ENCODE measurements at regions not wholly inside any gene's neighbourhood (a gene's known extent, or its start where the extent isn't known, plus 50 kb on each side); places are given as distances from the start of the nearest gene placed in this dataset.

DNA sequence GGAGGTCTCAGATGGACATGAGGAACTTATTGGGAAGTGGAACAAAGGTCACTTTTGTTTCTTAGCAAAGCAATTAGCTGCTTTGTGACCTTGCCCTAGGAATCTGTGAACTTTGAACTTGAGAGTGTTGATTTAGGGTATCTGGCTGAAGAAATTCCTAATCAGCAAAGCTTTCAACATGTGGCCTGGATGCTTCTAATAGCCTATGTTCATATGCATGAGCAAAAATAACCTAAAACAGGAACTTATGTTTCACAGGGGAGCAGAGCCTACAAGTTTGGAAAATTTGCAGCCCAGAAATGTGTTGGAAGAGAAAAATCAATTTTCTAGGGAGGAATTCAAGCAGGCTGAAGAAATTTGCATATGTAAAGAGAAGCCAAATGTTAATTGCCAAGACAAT, 405.8 kb upstream of the SALL3 start:
- no peaks in the 10 kb centered on the region for H3K9me3 ChIP-seq
- intact Hi-C loops (cut with DNase I; ENCODE audit: low total_unique reads) = no loop called here
- TF ChIP-seq, protein P1, sequence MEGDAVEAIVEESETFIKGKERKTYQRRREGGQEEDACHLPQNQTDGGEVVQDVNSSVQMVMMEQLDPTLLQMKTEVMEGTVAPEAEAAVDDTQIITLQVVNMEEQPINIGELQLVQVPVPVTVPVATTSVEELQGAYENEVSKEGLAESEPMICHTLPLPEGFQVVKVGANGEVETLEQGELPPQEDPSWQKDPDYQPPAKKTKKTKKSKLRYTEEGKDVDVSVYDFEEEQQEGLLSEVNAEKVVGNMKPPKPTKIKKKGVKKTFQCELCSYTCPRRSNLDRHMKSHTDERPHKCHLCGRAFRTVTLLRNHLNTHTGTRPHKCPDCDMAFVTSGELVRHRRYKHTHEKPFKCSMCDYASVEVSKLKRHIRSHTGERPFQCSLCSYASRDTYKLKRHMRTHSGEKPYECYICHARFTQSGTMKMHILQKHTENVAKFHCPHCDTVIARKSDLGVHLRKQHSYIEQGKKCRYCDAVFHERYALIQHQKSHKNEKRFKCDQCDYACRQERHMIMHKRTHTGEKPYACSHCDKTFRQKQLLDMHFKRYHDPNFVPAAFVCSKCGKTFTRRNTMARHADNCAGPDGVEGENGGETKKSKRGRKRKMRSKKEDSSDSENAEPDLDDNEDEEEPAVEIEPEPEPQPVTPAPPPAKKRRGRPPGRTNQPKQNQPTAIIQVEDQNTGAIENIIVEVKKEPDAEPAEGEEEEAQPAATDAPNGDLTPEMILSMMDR (IDR thresholded peaks at IDR 0.05) = no peak
- no peak for TF ChIP-seq POLR2A (IDR thresholded peaks at IDR 0.05)
- H3K27me3 ChIP-seq = no peaks in the 10 kb centered on the region
- H3K36me3 ChIP-seq (ENCODE audit: low read depth, missing control alignments) = no peaks in the 10 kb centered on the region
- no peak for DNase-seq
- no peak overlapping the region for H3K27ac ChIP-seq
- H3K4me3 ChIP-seq = no peak overlapping the region
- no peaks in the 10 kb centered on the region for H3K4me1 ChIP-seq

GRCh38 chr18:78576967-78577366, 402.7 kb upstream of the SALL3 start:
- 90 to 96% methylated on average over 10 to 11 of the region's 11 CpGs for WGBS, 2 donors
- Histone ChIP-seq H3K27ac (no peak overlapping the region), H3K27me3 (no peaks in the 10 kb centered on the region), H3K36me3 (ENCODE audit: low read depth, missing control alignments) (no peaks in the 10 kb centered on the region), H3K4me1 (no peaks in the 10 kb centered on the region), H3K9me3 (no peaks in the 10 kb centered on the region), H3K4me3 (no peak overlapping the region)
- no peak for TF ChIP-seq POLR2A (IDR thresholded peaks at IDR 0.05)
- TF ChIP-seq, protein P1 (IDR thresholded peaks at IDR 0.05) = no peak
- intact Hi-C loops (cut with DNase I; ENCODE audit: low total_unique reads) = no loop called here
- DNase-seq = no peak

- no peaks in the 10 kb centered on the region for H3K4me1 ChIP-seq
- no peak overlapping the region for H3K4me3 ChIP-seq
- no peaks in the 10 kb centered on the region for H3K36me3 ChIP-seq (ENCODE audit: low read depth, missing control alignments)
- 73 to 79% methylated on average over 4 of the region's 4 CpGs for WGBS, 2 donors
- no peaks in the 10 kb centered on the region for H3K27me3 ChIP-seq
- no peak for DNase-seq
- TF ChIP-seq POLR2A (IDR thresholded peaks at IDR 0.05) = no peak
- H3K27ac ChIP-seq = no peak overlapping the region
- intact Hi-C loops (cut with DNase I; ENCODE audit: low total_unique reads) = no loop called here
- no peaks in the 10 kb centered on the region for H3K9me3 ChIP-seq
These were observed 400.2 kb upstream of the SALL3 start for GRCh38 chr18:78579449-78579848.

DNA sequence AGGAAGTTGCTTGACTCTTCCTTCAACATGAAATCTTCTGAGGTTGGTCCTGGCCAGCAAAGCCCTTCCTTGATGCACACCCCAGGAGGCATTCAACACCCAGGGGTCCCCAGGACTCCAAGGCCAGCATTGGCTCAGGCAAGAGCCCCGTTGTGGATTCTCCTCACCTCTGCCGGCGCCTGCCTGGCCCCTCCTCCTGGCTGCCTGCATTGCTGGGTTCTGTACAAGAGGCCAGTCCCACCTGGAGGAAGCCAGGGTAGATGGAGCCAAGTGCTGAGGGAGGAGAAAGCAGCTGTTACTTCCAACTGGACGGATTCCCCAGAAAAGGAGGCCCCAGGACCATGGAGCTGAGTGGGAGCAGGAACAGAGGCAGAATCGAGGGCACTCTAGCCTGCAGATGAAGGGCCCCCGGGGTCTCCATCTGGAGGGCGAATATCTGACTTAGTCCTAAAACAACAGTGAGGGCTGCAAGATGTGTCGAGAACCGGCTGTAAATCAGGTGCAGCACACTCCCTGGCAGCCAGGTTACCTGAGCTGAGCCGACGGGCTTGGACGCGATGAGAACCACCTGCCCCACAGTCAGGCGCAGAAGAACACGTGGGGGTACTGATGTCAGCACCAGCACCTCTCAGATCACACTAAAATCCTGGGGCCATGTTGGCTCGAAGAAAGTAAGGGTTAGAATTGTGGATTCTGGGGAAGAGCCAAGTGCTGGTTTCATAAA, 399.6 kb upstream of the SALL3 start:
- intact Hi-C loops (cut with DNase I; ENCODE audit: low total_unique reads) = no loop called here
- WGBS, 2 donors = 75 to 79% methylated on average over 14 to 16 of the region's 16 CpGs
- H3K36me3 ChIP-seq (ENCODE audit: low read depth, missing control alignments) = no peaks in the 10 kb centered on the region
- TF ChIP-seq, protein P1 (IDR thresholded peaks at IDR 0.05) = no peak
- no peak overlapping the region for H3K4me3 ChIP-seq
- H3K4me1 ChIP-seq = no peaks in the 10 kb centered on the region
- H3K27me3 ChIP-seq = no peaks in the 10 kb centered on the region
- no peaks in the 10 kb centered on the region for H3K9me3 ChIP-seq
- H3K27ac ChIP-seq = no peak overlapping the region
- no peak for DNase-seq

DNA sequence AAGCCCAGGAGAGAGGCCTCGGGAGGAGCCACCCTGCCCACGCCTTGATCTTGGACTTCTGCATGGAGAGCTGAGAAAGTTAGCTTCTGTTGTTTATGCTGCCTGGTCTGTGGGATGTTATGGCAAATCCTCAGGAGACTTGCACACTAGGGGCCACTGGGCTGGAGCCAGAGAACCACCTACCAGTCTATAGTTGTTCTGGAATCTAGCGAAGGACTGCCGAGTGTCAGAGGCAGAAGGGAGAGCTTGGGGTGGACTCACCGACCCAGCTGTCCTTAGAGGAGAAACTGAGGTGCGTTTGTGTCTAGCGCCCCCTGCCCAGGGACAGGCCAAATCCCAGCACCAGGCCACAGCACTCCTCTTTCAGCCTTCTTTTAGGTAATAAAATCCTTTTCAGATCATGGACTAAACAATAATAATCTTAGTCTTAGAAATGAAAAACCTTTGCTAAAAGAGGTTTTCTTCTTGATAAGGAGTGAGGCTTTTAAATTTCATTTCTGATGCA, 398.7 kb upstream of the SALL3 start:
- no peak for TF ChIP-seq POLR2A (IDR thresholded peaks at IDR 0.05)
- TF ChIP-seq, protein P1 (IDR thresholded peaks at IDR 0.05) = no peak
- H3K9me3 ChIP-seq = no peaks in the 10 kb centered on the region
- no peaks in the 10 kb centered on the region for H3K27me3 ChIP-seq
- WGBS, 2 donors = 84 to 86% methylated on average over 7 of the region's 7 CpGs
- DNase-seq = no peak
- no peak overlapping the region for H3K4me3 ChIP-seq
- no peaks in the 10 kb centered on the region for H3K36me3 ChIP-seq (ENCODE audit: low read depth, missing control alignments)
- intact Hi-C loops (cut with DNase I; ENCODE audit: low total_unique reads) = no loop called here
- no peaks in the 10 kb centered on the region for H3K4me1 ChIP-seq
- H3K27ac ChIP-seq = no peak overlapping the region
